Uterus (tissue), 3 donors: ENCODE measurements at regions not wholly inside any gene's neighbourhood (a gene's known extent, or its start where the extent isn't known, plus 50 kb on each side); places are given as distances from the start of the nearest gene placed in this dataset.

Source experiments
- DNase-seq, 2 donors: peaks; one replicate each; pipeline ENCODE4 v3.0.0-alpha.2; 2019 to 2020
- H3K27ac ChIP-seq, 2 donors: fragments of 200-600 bp; sonication (generic); 1 replicate in 1 of 2; 2 replicates in 1 of 2; pipeline ENCODE4 v1.5.1; 2016 to 2018
- H3K27me3 ChIP-seq, 2 donors: fragments of 200-600 bp; sonication (generic); one replicate each; pipeline ENCODE4 v1.5.1; 2018 to 2019; ENCODE audit warnings: control low read depth in 1 of 2
- H3K36me3 ChIP-seq, 2 donors: fragments of 200-600 bp; sonication (generic); one replicate each; pipeline ENCODE4 v1.5.1; 2019; ENCODE audit warnings: control low read depth in 1 of 2
- H3K4me1 ChIP-seq, 2 donors: fragments of 200-600 bp; sonication (generic); one replicate each; pipeline ENCODE4 v1.5.1; 2018 to 2019; ENCODE audit warnings: control low read depth in 1 of 2
- H3K4me3 ChIP-seq, 2 donors: fragments of 200-600 bp; sonication (generic); 1 replicate in 1 of 2; 2 replicates in 1 of 2; pipeline ENCODE4 v1.5.1; 2018 to 2019; ENCODE audit warnings: mild to moderate bottlenecking in 1 of 2
- H3K9me3 ChIP-seq, 2 donors: fragments of 200-600 bp; sonication (generic); one replicate each; pipeline ENCODE4 v1.5.1; 2019; ENCODE audit warnings: control low read depth in 1 of 2
- POLR2A ChIP-seq, 2 donors: fragments of 450-650 bp; IDR thresholded peaks; one replicate each; pipeline ENCODE4 v1.6.1; 2016; ENCODE audit warnings: antibody characterized with exemption in 2 of 2, mild to moderate bottlenecking in 1 of 2, moderate library complexity in 1 of 2
- intact Hi-C: fragments of 100-400 bp; cut with DNase I; formaldehyde crosslinking; loops from one replicate; pipeline ENCODE4 v1.15.1; 2023; ENCODE audit warnings: low total_unique reads
- TF ChIP-seq, protein P1 (sequence below), 4 experiments: fragments of 200-600 bp in 2 of 4; fragments of 450-650 bp in 2 of 4; sonication (generic) in 2 of 4; IDR thresholded peaks; one replicate each; pipeline ENCODE4 v1.5.1; 2016 to 2019; ENCODE audit warnings: antibody characterized with exemption in 4 of 4, mild to moderate bottlenecking in 2 of 4, moderate library complexity in 1 of 4
- donor health status: DM: yes; HTN: yes; CAD: no.

GRCh38 chr6:21881969-21882465 is 288.5 kb downstream of the SOX4 start:
- intact Hi-C loops, result no loop called here
- H3K36me3 ChIP-seq, result no peaks in the 10 kb centered on the region
- H3K4me1 ChIP-seq, result peaks cover 8 to 9% of the 10 kb centered on the region in 2 donors
- H3K9me3 ChIP-seq, result no peaks in the 10 kb centered on the region
- DNase-seq, result no peak
- no peak overlapping the region for H3K27ac ChIP-seq
- TF ChIP-seq, protein P1, sequence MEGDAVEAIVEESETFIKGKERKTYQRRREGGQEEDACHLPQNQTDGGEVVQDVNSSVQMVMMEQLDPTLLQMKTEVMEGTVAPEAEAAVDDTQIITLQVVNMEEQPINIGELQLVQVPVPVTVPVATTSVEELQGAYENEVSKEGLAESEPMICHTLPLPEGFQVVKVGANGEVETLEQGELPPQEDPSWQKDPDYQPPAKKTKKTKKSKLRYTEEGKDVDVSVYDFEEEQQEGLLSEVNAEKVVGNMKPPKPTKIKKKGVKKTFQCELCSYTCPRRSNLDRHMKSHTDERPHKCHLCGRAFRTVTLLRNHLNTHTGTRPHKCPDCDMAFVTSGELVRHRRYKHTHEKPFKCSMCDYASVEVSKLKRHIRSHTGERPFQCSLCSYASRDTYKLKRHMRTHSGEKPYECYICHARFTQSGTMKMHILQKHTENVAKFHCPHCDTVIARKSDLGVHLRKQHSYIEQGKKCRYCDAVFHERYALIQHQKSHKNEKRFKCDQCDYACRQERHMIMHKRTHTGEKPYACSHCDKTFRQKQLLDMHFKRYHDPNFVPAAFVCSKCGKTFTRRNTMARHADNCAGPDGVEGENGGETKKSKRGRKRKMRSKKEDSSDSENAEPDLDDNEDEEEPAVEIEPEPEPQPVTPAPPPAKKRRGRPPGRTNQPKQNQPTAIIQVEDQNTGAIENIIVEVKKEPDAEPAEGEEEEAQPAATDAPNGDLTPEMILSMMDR (IDR thresholded peaks at IDR 0.05), result no peak
- TF ChIP-seq POLR2A (IDR thresholded peaks at IDR 0.05), result no peak
- H3K27me3 ChIP-seq, result no peaks in the 10 kb centered on the region
- H3K4me3 ChIP-seq, result no peak overlapping the region

- intact Hi-C loops, result no loop called here
- peak overlapping the region in 1 of 2 donors; percentile 78 for H3K27ac ChIP-seq
These were observed 290.2 kb downstream of the SOX4 start for GRCh38 chr6:21883595-21884328.

DNA sequence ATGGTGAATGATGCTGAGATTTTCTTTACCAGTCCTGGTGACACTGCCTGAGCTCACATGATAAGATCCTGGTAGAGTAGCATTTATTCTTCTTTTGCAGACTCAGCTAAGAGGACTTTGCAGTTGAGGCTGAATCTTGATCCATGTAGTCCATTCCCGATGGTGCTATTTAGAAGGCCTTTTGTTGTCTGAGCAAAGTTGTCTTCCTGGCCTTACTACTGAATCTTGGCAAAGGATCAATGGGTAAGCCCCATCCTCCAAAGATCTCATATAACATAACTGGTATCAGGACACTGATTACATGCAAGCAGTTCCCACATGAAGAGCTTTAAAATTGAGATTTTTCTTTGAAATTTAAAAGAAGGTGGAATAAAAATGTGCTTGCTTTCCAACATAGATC is 291.6 kb downstream of the SOX4 start:
- no peak for TF ChIP-seq POLR2A (IDR thresholded peaks at IDR 0.05)
- TF ChIP-seq, protein P1 (IDR thresholded peaks at IDR 0.05), result no peak
- DNase-seq, result no peak
- Histone ChIP-seq H3K27me3 (no peaks in the 10 kb centered on the region), H3K27ac (peak overlapping the region; percentile 71 to 78), H3K4me3 (no peak overlapping the region), H3K9me3 (no peaks in the 10 kb centered on the region), H3K36me3 (no peaks in the 10 kb centered on the region), H3K4me1 (peaks cover 8 to 9% of the 10 kb centered on the region in 2 donors)
- intact Hi-C loops, result no loop called here

More at GRCh38 chr6:21883595-21884328, 290.2 kb downstream of the SOX4 start:
- no peak for DNase-seq
- Histone ChIP-seq H3K9me3 (no peaks in the 10 kb centered on the region), H3K4me1 (peaks cover 8 to 9% of the 10 kb centered on the region in 2 donors), H3K4me3 (no peak overlapping the region), H3K27me3 (no peaks in the 10 kb centered on the region), H3K36me3 (no peaks in the 10 kb centered on the region)
- TF ChIP-seq POLR2A (IDR thresholded peaks at IDR 0.05), result no peak
- TF ChIP-seq, protein P1 (IDR thresholded peaks at IDR 0.05), result no peak

DNA sequence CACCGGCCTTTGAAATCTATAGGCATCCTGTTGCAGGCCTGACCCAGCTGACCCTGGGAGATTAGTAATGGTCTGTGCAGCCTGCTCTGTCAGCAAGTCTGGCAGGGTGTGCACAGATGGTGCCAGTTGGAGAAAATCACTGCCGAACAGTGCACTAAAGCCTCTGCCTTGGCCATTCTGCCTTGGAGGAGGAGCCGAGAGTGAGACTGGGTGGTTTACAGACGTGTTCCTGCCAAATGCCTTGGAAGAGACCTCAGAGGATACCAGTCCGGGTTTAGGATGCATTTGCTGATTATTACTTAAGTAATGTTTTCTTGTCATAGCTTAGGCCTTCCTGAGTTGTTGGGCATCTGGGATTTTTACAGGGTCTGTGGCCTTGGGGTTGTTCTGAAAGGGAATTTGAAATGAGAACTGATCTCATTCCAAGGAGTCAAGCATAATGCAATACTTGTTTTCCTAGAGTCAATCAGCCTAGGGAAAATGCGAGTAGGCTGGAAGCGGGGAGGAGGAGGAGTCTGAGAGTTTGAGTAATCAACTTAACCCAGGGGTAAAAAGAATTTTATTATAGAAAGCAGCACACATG is 292.1 kb downstream of the SOX4 start:
- Histone ChIP-seq H3K9me3 (no peaks in the 10 kb centered on the region), H3K27me3 (no peaks in the 10 kb centered on the region), H3K36me3 (no peaks in the 10 kb centered on the region), H3K4me3 (no peak overlapping the region), H3K4me1 (peaks cover 8 to 9% of the 10 kb centered on the region in 2 donors), H3K27ac (peak overlapping the region; percentile 71 to 78)
- TF ChIP-seq, protein P1 (IDR thresholded peaks at IDR 0.05), result no peak
- TF ChIP-seq POLR2A (IDR thresholded peaks at IDR 0.05), result no peak
- DNase-seq, result peak; percentile 29 to 45
- intact Hi-C loops, result no loop called here

GRCh38 chr6:21886542-21887151 is 293.1 kb downstream of the SOX4 start:
- Histone ChIP-seq H3K4me1 (peaks cover 8 to 9% of the 10 kb centered on the region in 2 donors), H3K27ac (peak overlapping the region; percentile 71 to 78), H3K27me3 (no peaks in the 10 kb centered on the region), H3K9me3 (no peaks in the 10 kb centered on the region), H3K4me3 (no peak overlapping the region), H3K36me3 (no peaks in the 10 kb centered on the region)
- no peak for DNase-seq
- intact Hi-C loops, result no loop called here
- TF ChIP-seq POLR2A (IDR thresholded peaks at IDR 0.05), result no peak
- TF ChIP-seq, protein P1 (IDR thresholded peaks at IDR 0.05), result no peak
